Body of pancreas (tissue), 4 donors: ENCODE measurements at regions not wholly inside any gene's neighbourhood (a gene's known extent, or its start where the extent isn't known, plus 50 kb on each side); places are given as distances from the start of the nearest gene placed in this dataset.
A peak's percentile ranks its signal among the peaks of the same experiment; 100 is the strongest.

Experiments used
- ATAC-seq: fragments of 150-250 bp; one replicate; pipeline ENCODE4 v1.9.1; 2016
- DNase-seq, 4 donors: peaks; one replicate each; pipeline ENCODE4 v3.0.0-alpha.2; 2019
- H3K27ac ChIP-seq, 4 donors: fragments of 200-600 bp; sonication (generic); 1 replicate in 3 of 4; 2 replicates in 1 of 4; pipeline versions ENCODE4 v1.5.1 to v1.6.1; 2016 to 2019; ENCODE audit warnings: mild to moderate bottlenecking in 1 of 4, mixed read lengths in 1 of 4, moderate library complexity in 1 of 4
- H3K27me3 ChIP-seq, 2 donors: fragments of 200-600 bp; sonication (generic); one replicate each; pipeline ENCODE4 v1.6.0; 2016; ENCODE audit warnings: mild to moderate bottlenecking in 1 of 2
- H3K36me3 ChIP-seq, 2 donors: fragments of 200-600 bp; sonication (generic); replicated peaks in 1 of 2; 2 replicates each; pipeline ENCODE4 v1.5.1; 2016; ENCODE audit warnings: low read depth in 2 of 2; ENCODE audit not compliant: insufficient read depth in 1 of 2
- H3K4me1 ChIP-seq: fragments of 200-600 bp; sonication (generic); one replicate; pipeline ENCODE4 v1.6.0; 2016
- H3K4me3 ChIP-seq, 2 donors: fragments of 200-600 bp; sonication (generic); 1 replicate in 1 of 2; 2 replicates in 1 of 2; pipeline ENCODE4 v1.5.1; 2016 to 2019
- H3K9me3 ChIP-seq, 3 donors: fragments of 200-600 bp; sonication (generic); 1 replicate in 2 of 3; 2 replicates in 1 of 3; pipeline ENCODE4 v1.5.1; 2016
- POLR2A ChIP-seq, 3 donors: fragments of 450-650 bp; IDR thresholded peaks; one replicate each; pipeline ENCODE4 v1.6.1; 2016; ENCODE audit warnings: antibody characterized with exemption in 3 of 3, mild to moderate bottlenecking in 2 of 3
- WGBS, 2 donors: methylation state at CpG; one replicate each; pipeline ENCODE4 v1.1.5; 2017; 5-methylcytosine and 5-hydroxymethylcytosine counted together
- intact Hi-C: fragments of 100-400 bp; cut with DNase I; formaldehyde crosslinking; loops from one replicate; pipeline ENCODE4 v1.15.1; 2023
- TF ChIP-seq, protein P1 (sequence below), 7 experiments: fragments of 450-650 bp in 4 of 7; fragments of 200-600 bp in 3 of 7; sonication (generic) in 3 of 7; IDR thresholded peaks; one replicate each; pipeline ENCODE4 v1.5.1; 2016 to 2019; ENCODE audit warnings: antibody characterized with exemption in 7 of 7

DNA sequence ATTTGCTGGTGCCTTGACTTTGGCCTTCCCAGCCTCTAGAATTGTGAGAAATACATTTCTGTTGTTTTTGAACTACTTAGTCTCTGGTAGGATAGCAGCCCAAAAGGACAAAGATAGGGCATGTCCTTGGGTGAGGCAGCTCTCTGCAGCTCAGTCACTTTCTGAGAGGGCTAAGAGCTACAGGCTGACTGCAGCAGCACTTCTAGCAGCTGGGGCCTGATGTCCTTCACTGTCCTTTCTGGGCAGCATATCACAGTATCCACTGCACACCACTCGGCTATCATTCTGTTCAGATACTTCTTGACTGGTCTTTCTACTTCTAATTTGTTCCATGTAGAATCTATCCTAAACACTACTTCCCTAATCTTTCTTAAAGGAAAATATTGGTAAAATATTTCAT is 68.5 kb upstream of the CLDN10 start:
- WGBS, 2 donors, result 92 to 95% methylated on average over 1 of the region's 1 CpG
- no peak for ATAC-seq
- TF ChIP-seq, protein P1, sequence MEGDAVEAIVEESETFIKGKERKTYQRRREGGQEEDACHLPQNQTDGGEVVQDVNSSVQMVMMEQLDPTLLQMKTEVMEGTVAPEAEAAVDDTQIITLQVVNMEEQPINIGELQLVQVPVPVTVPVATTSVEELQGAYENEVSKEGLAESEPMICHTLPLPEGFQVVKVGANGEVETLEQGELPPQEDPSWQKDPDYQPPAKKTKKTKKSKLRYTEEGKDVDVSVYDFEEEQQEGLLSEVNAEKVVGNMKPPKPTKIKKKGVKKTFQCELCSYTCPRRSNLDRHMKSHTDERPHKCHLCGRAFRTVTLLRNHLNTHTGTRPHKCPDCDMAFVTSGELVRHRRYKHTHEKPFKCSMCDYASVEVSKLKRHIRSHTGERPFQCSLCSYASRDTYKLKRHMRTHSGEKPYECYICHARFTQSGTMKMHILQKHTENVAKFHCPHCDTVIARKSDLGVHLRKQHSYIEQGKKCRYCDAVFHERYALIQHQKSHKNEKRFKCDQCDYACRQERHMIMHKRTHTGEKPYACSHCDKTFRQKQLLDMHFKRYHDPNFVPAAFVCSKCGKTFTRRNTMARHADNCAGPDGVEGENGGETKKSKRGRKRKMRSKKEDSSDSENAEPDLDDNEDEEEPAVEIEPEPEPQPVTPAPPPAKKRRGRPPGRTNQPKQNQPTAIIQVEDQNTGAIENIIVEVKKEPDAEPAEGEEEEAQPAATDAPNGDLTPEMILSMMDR (IDR thresholded peaks at IDR 0.05), result no peak
- TF ChIP-seq POLR2A (IDR thresholded peaks at IDR 0.05), result no peak

DNA sequence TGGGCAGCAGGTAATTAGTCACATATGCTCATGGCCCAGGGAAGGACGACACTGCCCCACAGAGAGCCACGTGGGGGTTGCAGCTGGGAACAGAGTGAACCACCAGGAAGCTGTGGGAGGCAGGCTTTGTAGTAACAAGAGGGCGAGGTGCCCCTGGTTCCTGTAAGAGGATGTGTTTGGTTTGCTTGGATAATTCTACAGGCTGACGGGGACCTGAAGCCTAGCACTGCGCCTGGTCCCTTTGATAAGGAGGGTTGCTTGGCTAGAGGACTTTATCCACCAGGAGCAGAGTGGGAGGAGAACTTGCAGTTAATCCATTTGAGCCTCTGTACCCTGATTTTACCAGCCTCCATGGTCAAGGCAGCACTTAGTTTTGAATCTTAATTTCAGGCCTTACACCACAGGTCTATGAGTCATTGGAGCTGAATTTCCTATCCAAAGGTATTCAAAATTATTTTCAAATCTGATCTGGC is 67.4 kb upstream of the CLDN10 start:
- DNase-seq (no peak), ATAC-seq (peak; percentile 31)
- Histone ChIP-seq H3K27ac (peak overlapping the region in 3 of 4 donors; percentile 11 to 68 (median 48)), H3K9me3 (no peaks in the 10 kb centered on the region), H3K4me1 (peaks cover 23% of the 10 kb centered on the region), H3K4me3 (no peak overlapping the region), H3K36me3 (no peaks in the 10 kb centered on the region), H3K27me3 (no peaks in the 10 kb centered on the region)
- intact Hi-C loops, result no loop called here
- TF ChIP-seq POLR2A (IDR thresholded peaks at IDR 0.05), result no peak
- TF ChIP-seq, protein P1 (IDR thresholded peaks at IDR 0.05), result no peak
- 81 to 91% methylated on average over 3 to 5 of the region's 5 CpGs for WGBS, 2 donors

More for the DNA sequence above, 68.5 kb upstream of the CLDN10 start:
- no peaks in the 10 kb centered on the region for H3K9me3 ChIP-seq
- intact Hi-C loops, result no loop called here
- H3K4me3 ChIP-seq, result no peak overlapping the region
- H3K27me3 ChIP-seq, result no peaks in the 10 kb centered on the region
- peaks cover 23% of the 10 kb centered on the region for H3K4me1 ChIP-seq
- no peak overlapping the region for H3K27ac ChIP-seq
- DNase-seq, result no peak
- no peaks in the 10 kb centered on the region for H3K36me3 ChIP-seq

DNA sequence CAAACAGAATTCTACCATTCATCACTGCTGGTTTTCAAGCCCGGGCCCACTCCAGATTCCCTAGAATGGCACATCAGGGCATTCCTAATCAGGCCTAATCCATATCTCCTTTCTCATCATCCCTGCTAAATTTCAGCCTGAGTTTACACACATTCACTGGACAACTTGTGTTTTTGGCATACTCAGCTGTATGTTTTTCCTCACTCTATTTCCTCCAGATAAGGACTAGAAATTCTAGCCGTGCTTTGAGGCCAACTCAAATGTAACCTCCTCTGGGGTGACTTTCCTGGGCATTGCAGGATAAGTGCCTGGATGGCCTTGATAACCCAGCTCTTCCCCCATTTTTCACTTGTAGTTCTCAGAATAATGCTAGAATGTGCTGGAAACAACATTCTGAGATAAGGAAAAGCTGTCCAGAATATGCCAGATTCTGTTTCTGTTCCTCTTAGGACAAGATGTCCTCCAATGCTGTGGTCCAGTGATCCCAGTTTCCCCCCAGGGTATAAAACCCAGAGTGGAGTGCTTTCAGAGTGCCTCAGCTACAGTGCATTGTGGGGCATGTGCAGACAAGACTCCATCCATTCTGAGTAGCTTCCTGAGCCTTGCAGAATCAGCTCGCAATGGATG is 66.9 kb upstream of the CLDN10 start:
- intact Hi-C loops, result no loop called here
- H3K4me3 ChIP-seq, result no peak overlapping the region
- DNase-seq (no peak), ATAC-seq (peak; percentile 54)
- peaks cover 23% of the 10 kb centered on the region for H3K4me1 ChIP-seq
- H3K27me3 ChIP-seq, result no peaks in the 10 kb centered on the region
- H3K36me3 ChIP-seq, result no peaks in the 10 kb centered on the region
- peak overlapping the region; percentile 11 to 68 (median 34) for H3K27ac ChIP-seq
- H3K9me3 ChIP-seq, result no peaks in the 10 kb centered on the region
- no peak for TF ChIP-seq POLR2A (IDR thresholded peaks at IDR 0.05)
- TF ChIP-seq, protein P1 (IDR thresholded peaks at IDR 0.05), result no peak
- WGBS, 2 donors, result 24 to 53% methylated on average over 2 to 3 of the region's 3 CpGs

DNA sequence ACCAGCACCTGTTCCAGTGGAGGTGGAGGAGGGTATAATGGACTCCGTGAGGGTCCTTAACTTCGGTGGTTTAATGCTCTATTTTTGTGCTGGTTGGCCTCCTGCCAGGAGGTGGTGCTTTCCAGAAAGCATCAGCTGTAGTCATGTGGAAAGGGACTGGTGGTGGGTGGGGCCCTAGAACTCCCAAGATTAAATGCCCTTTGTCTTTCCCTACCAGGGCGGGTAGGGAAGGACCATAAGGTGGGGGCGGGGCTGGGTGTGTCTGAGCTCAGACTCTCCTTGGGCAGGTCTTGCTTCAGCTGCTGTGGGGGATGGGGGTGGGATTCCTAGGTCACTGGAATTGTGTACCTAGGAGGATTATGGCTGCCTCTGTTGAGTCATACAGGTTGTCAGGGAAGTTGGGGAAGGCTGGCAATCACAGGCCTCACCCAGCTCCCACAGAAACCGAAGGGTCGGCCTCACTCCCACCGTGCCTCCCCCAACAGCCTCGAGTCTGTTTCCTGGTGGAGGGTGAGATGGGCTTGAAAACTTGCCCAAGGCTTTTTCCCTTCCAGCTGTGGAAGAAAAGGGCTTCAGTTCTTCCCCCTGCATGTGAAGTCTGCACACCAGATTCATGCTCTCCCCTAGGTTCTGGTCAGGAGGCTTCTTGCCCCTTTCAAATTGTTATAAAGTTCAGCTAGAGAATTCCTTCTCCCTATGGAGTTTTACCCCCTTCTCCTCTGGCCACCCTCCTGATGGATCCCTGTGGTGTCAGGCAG is 60.3 kb upstream of the CLDN10 start:
- no peak for DNase-seq

More for the DNA sequence above, 60.3 kb upstream of the CLDN10 start:
- Histone ChIP-seq H3K4me1 (peaks cover 10% of the 10 kb centered on the region), H3K27me3 (no peaks in the 10 kb centered on the region), H3K9me3 (no peaks in the 10 kb centered on the region), H3K27ac (no peak overlapping the region), H3K36me3 (no peaks in the 10 kb centered on the region), H3K4me3 (no peak overlapping the region)
- intact Hi-C loops, result loop anchor here (10.0 kb wide), 1 partner anchor 63 kb away; the partner anchor contains the start of gene CLDN10
- ATAC-seq, result no peak
- TF ChIP-seq, protein P1 (IDR thresholded peaks at IDR 0.05), result no peak
- TF ChIP-seq POLR2A (IDR thresholded peaks at IDR 0.05), result no peak
- WGBS, 2 donors, result 8 to 80% methylated on average over 2 to 8 of the region's 8 CpGs
